ENCODE measurements at regions not wholly inside any gene's neighbourhood (a gene's known extent, or its start where the extent isn't known, plus 50 kb on each side); places are given as distances from the start of the nearest gene placed in this dataset.
"Not testable (repeated sequence)": the region's sequence is repeated elsewhere in the genome, so short reads cannot be mapped to it uniquely, and the experiment has no call there.

DNA sequence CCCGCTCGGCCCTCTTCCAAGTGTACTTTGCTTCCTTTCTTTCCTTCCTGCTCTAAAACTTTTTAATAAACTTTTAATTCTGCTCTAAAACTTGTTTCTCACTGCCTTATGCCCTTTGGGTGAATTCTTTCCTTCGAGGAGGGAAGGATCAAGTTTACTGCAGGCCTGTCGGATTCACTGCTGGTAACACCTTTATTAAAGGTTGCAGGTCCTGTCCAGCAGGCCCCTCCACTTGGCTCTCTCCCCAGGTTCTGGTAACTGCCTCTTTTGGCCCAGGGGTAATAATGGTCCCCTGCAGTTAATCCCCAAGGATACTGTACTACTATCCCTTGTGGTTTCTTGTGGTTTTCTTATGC lies 152.7 kb upstream of the EEA1 start:
- no peak for DNase-seq

DNA sequence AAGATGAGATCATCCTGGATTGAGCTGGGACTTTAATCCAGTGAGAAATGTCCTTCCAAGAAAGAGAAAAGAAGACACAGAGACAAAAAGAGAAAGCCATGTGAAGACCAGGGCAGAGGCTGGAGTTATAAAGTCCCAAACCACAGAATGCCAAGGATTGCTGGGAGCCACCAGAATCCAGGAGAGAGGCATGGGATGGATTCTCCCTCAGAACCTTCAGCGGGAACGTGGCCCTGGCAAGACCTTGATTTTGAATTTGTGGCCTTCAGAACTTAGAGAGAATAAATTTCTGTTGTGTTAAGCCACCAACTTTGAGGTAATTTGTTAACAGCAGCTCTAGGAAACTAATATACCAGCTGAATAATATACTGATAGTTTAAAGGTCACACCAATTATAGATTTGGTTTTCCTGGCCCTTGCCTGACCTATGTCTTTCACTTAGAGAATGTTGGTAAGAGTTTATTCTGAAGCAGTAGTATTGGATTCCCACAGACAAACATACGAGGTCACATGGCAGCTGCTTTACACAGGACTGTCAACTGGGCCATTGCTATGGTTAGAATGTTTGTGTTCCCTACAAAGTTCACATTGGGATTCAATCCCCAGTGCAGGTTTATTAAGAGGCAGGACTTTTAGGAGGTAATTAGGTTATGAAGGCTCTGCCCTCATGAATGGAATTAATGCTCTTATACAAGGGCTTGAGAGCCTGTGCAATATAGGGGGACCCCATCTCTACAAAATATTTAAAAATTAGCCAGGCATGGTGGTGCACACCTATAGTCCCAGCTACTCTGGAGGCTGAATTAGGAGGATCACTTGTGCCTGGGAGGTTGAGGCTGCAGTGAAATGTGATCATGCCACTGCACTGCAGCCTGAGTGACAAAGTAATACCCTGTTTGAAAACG lies 156.5 kb upstream of the EEA1 start:
- no peak for DNase-seq

GRCh38 chr12:93086288-93086727 lies 157.2 kb upstream of the EEA1 start:
- DNase-seq: no peak

DNA sequence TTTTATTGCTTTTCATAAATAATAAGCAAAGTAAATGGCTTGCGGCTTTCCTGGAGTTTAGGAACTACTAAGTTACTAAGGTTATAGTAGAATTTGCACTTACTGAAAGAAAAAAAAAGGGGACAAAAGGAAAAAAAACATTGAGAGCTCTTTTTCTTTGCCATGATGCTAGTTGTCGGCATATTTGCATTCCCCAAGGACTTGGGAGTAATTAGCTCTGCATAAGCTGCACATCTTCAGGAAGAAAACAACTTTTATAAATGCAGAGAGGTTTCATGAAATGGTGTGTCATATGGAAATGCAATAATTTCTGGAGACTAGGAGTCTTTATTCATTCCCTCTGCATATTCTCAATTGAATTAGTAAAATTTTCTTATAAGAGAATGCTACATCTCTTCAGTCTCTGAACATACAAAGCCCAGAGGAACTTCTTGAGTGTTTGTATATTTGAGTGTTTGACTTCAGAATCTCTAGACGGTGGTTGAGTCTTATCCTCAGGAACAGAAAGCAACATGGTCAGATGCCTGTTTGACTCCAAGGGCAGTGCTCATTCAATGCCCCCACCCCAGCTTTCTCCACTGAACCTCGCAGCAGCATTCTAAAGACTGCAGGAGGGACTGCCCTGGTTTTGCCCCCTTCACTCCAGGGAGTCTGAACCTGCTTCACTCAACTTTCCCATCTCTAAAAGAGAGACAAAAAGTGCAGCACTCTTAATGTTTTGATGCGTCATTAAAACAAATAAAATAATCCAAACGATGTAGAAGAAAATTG lies 158.9 kb upstream of the EEA1 start:
- no peak for DNase-seq

DNA sequence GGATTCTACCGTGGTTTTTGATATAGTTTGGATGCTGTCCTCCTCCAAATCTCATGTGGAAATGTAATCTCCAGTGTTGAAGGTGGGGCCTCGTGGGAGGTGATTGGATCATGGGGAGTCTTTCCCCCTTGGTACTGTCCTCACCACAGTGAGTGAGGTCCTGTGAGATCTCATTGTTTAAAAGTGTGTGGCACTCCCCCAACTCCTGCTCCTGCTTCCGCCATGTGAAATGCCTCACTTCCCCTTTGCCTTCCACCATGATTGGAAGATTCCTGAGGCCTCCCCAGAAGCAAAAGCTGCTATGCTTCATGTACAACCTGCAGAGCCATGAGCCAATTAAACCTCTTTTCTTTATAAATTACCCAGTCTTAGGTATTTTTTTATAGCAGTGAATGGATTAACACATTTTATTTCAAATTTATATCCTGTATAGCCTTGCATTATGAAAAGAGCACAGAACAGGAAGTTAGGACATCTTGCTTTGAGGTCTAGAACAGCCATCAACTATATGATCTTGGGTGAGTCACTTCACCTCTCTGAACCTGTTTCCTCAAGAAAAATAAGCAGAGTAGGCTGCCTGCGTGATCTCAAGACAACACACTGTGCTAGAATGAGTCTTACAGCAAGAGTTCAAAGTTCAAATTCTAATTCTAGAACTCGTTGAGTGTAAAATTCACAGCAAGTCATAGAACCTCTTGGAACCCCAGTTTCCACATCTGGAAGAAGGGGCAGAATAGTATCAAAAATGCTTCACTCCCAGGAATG lies 160.9 kb upstream of the EEA1 start:
- no peak for DNase-seq

DNA sequence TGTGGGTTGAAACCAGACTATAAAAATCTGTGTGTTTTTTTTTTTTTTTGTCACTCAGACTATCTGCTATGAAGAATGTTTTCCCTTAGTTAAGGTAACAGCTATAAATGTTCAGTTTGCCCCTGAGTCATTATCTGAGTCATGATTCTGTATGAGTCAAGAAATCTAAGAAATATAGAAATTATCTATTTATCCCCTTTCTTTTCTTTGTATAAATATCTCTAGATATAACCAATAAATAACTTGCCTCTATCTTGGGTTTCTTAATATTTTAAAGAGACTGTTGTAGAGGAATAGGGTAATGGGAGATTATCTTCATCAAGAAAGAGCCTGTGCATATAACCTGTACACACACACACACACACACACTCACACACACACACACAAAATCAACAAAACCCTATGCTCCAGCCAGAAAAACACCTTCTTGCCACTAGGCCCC lies 161.7 kb upstream of the EEA1 start:
- no peak for DNase-seq

GRCh38 chr12:93091886-93092648 lies 163.0 kb upstream of the EEA1 start:
- DNase-seq: no peak

DNA sequence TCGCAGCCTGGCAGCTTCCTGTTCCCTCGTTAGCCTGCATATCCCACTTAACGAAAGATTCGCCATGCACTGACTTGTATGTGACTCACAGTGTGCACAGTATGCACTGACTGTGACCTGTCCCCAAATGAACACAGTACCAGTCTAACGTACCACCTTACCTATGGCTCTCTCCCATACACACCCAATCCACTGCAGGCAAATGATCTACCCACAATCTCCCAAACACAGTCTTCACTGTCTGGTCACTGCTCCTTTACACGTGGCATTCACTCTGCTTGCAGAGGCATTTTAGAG lies 163.5 kb upstream of the EEA1 start:
- DNase-seq: no peak

DNA sequence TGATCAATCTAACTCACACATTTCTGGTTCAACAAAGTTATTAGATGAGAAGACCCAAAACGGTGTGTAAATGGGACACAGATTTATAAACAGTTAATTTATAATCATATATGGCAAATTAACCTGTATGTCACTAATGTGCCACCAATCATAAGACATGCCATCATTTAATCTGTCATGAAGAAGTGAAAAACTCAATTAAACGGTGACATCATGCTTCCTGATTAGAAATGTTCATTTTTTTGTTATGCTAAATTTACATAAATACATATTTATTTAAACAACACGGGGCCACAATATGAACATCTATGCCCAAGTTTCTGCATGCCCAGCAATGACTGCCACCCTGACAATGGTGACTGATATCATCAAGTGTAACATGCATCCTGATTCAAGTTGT lies 164.1 kb upstream of the EEA1 start:
- no peak for DNase-seq

DNA sequence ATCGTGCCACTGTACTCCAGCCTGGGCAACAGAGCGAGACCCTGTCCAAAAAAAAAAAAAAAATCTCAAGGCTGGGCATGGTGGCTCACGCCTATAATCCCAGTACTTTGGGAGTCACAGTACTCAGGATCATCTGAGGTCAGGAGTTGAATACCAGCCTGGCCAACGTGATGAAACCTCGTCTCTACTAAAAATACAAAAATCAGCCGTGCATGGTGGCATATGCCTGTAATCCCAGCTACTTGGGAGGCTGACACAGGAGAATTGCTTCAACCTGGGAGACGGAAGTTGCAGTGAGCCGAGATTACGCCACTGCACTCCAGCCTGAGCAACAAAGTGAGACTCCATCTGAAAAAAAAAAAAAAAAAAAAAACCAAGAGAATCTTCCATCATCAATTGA lies 165.1 kb upstream of the EEA1 start:
- DNase-seq: not testable (repeated sequence)

DNA sequence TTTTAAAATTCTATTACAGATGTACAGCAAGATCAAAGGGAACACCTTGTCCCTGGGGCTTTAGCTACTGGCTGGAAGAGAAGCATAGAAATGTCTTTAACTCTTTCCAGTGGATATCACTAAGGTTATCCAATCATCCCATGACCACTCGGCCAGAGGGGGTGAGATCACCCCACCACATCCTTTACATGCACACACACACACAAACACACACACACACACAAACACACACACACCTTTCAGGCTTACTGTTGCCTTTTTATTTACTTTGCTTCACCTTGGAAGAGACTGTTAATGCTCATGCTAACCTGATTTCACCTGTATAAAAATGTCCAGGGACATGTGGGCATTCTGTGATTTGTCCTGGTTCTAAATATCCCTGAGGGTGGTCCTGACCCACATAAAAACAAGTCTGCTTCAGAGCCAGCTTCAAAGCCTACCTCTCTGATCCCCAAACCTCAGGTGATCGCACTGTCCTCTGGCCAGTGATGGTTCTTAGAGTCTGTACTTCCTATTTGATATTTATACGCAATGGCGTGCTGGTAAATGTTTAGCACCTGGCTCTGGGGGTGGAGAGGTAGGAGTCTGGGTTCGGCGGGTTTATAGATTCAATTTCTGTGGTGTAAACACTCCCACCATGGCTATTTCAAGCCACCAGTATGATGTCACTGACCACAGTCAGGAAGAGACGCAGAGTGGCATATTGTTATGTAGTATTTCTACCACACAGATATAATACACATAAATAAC lies 166.1 kb upstream of the EEA1 start:
- DNase-seq: no peak

DNA sequence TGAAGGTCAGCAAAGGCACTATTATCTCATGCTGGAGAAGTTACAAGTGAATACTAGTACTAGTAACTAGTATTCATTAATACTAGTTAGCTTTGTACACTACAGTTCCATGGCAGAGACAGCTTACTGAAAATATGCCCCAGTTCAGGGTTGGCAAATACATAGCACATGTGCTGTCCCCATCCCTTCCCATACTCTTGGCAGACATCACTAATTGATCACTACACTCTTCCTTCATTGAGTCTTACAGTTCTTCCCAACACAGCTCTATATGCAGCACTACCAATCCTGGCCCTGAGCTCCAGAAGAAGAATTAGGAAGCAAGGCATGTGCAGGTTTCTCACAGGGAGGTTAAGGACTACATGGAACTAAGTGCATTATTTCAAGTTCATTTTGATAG lies 168.3 kb upstream of the EEA1 start:
- DNase-seq: no peak

DNA sequence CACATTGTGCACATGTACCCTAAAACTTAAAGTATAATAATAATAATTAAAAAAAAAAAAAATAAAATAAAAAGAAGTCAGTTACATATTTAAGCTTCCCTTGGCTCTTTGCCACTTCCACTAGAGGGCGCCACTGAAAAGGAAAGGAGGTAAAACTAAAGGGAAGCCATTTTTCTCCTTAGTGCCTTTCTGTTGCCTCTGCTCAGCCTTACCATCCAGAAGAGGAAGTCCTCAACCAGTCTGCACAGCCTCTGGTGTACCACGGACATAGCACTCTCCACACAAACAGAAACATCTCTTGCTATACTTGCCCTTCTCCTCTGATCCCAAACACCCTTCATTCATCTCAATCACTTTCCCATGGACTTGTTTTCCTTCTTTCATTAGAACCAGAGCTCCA lies 169.0 kb upstream of the EEA1 start:
- peak; percentile 61 for DNase-seq

GRCh38 chr12:93099792-93100191 lies 170.7 kb upstream of the EEA1 start:
- no peak for DNase-seq

DNA sequence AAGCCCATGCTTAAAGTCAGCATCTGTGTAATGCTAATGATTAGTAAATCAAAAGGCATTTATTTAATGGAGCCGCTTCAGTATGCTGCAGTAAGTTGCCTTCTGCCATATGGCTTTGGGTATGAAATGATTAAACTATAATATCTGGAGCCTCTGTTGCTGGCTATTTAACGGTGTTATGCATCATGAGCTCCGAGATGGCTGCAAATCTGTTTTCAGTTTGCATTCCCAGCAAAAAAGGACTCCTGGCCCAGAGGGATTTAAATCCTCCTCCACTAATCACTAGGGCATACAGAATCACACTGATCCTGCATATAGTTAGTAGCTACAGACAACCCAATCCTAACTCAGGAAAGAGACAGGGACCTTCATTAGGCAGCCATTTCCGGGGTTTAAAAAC lies 171.5 kb upstream of the EEA1 start:
- no peak for DNase-seq

- DNase-seq: no peak
These were observed 172.3 kb upstream of the EEA1 start for GRCh38 chr12:93101367-93101766.

- no peak for DNase-seq
These were observed 173.2 kb upstream of the EEA1 start for GRCh38 chr12:93102312-93102711.

DNA sequence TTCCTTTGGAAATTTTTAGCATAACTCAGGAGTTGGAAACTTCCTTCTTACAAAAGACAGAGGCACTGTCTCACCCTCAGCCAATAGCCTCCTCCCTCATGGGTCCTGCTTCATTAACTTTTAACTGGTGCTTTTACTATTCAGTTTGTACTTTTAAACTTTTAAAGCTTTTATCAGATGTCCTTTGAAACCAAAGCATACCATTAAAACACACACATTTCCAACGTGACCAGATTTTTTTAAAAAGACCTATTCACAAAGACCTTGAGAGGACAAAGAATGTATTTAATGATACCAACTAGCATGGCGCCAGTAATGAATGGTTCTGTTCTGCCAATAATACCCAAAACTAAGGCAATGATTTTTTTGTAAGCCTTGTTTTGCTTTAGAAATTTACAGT lies 173.6 kb upstream of the EEA1 start:
- DNase-seq: no peak

- no peak for DNase-seq
These were observed 174.1 kb upstream of the EEA1 start for GRCh38 chr12:93103154-93103553.

DNA sequence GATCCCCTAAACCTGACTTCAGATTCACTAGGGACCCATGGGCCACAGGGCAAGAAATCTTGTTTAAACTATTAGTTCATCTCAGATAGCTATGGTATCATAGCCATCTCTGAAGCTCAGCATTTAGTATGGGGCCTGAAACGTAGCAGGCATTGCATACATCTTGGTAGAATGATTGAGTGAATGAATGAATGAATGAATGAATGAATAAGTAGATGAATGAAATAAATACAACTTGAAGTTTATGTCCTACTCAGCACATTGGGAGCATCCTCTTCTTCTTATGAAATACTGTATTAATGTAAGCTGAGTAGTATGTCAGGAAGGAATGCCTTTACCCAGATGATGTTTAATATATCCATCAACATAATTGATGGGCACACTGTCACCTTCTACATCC lies 175.4 kb upstream of the EEA1 start:
- DNase-seq: no peak

DNA sequence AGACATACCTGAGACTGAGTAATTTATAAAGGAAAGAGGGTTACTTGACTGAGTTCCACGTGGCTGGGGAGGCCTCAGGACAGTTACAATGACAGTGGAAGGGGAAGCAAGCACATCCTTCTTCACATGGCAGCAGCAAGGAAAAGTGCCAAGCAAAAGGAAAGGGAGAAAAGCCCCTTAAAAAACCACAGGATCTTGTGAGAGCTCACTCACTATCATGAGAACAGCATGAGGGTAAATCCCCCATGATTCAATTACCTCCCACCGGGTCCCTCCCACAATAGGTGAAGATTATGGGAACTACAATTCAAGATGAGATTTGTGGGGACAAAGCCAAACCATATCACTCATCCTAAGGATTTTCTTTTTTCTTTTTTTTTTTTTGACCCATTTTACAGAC lies 177.8 kb upstream of the EEA1 start:
- no peak for DNase-seq

All from activated CD4-positive, alpha-beta T cell treated with anti-CD3 and anti-CD28 coated beads, Interleukin-2, amount 50 U/mL, for 1 hour (primary cell).